Ammon's horn (tissue), 1 donor: ENCODE measurements at regions not wholly inside any gene's neighbourhood (a gene's known extent, or its start where the extent isn't known, plus 50 kb on each side); places are given as distances from the start of the nearest gene placed in this dataset.
"Not testable (repeated sequence)": the region's sequence is repeated elsewhere in the genome, so short reads cannot be mapped to it uniquely, and the experiment has no call there.

Experiments used
- DNase-seq: peaks from one replicate; pipeline ENCODE4 v3.0.0-alpha.2; 2016; ENCODE audit warnings: low spot score

DNA sequence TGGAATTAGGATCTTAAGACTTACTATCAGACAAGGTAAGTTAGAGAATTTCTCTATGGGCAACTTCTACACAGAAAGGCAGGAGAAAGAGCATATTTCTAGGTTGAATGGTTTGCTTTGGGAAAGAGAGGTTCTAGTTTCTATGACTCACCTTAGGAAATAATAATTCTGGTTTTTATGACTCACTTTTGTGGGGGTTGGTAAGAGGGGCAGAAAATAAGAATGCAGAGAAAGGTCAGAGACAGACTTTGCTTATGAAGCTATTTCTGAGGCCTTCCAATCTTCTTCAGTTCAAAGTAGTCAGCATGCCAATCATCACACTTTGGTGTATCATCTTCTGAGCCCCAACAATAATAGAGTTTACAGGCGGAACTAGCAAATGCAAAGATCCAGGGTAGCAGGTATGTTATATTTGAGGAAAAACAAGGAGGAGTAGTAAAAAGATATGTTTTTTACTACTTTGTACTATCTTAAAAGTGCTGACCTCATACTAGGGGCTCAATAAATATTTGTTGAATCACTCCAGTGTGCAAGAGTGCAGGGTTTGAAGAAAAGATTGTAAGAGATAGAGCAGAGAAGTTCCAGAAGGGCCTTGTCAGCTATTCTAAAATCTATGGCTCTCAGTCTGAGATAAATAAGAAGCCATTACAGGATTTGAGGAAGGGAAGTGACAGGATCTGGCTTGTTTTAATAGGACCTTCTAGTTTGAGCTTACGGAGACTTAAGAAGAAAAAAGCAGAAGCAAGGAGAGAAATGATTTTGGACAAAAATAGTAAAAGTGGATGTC, 56.7 kb upstream of the LRFN5 start:
- DNase-seq = no peak

DNA sequence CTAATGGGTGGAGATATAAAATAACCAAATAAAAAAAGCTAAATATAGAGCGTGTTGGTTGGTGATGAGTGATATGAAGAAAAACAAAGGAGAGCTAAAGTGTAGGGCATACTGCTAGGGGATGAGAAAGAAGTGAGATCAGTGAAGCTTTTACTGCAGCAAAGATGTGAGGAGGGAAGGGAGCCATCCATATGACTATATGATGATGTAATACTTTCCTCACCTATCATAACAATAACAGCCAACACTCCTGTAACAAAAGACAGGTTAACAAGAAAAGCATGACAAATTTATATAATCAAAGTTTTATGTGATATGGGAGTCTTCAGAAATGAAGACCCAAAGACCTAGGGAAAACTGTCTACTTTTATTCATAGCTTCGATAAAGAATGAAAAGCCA, 57.4 kb upstream of the LRFN5 start:
- no peak for DNase-seq

DNA sequence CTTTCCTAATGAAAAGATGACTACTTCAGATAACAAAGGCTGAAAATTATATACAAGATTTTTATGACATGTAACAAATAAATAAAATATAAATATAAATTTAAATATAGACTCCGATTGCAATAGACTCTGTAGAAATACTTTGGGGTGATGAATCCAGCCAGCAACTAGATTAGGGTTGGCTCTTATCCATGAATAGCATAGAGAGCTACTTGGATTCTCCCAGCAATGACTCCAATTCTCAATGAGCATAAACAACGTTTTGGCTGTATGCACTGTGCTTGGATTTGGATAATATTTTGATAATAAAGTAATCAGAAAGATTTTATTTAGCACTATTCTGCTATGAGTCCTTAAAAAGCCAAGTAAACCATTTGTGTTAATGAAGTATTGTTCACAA, 58.0 kb upstream of the LRFN5 start:
- DNase-seq = no peak

GRCh38 chr14:41541333-41541732, 65.3 kb upstream of the LRFN5 start:
- DNase-seq = no peak

DNA sequence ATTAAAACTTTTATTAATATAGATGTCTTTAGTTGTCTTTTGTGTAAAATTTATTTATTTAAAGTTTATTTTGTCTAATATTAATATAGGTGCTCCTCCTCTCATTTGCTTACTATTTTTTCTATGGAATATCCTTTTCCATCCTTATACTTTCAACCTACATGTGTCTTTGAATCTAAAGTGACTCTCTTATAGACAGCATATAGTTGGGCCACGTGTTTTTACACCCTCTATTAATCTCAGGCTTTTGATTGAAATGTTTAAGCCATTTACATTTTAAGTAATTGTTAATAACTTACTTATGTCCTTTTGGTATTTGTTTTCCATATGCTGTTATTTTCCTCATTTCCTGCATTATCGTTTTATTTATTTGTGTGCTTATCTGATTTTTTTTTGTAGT, 74.4 kb upstream of the LRFN5 start:
- no peak for DNase-seq

- DNase-seq = no peak
These were observed 84.8 kb upstream of the LRFN5 start for GRCh38 chr14:41521891-41522290.

DNA sequence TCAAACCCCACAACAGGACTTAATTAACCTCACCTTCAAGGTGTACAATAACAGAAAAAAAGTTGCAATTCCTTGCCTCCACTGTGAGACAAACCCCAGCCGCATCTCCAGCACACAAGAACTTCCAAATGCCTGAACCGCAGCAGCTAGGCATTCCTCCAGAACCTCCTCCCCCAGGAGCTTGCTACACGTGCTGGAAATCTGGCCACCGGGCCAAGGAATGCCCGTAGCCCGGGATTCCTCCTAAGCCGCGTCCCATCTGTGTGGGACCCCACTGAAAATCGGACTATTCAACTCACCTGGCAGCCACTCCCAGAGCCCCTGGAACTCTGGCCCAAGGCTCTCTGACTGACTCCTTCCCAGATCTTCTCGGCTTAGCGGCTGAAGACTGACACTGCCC, 88.6 kb upstream of the LRFN5 start:
- DNase-seq = not testable (repeated sequence)

- DNase-seq = no peak
These were observed 100.1 kb upstream of the LRFN5 start for GRCh38 chr14:41506552-41506951.

GRCh38 chr14:41505491-41505890, 101.2 kb upstream of the LRFN5 start:
- DNase-seq = no peak

- no peak for DNase-seq
These were observed 107.7 kb upstream of the LRFN5 start for GRCh38 chr14:41498959-41499358.

GRCh38 chr14:41490323-41490722, 116.4 kb upstream of the LRFN5 start:
- no peak for DNase-seq

GRCh38 chr14:41489315-41489972, 117.2 kb upstream of the LRFN5 start:
- no peak for DNase-seq

DNA sequence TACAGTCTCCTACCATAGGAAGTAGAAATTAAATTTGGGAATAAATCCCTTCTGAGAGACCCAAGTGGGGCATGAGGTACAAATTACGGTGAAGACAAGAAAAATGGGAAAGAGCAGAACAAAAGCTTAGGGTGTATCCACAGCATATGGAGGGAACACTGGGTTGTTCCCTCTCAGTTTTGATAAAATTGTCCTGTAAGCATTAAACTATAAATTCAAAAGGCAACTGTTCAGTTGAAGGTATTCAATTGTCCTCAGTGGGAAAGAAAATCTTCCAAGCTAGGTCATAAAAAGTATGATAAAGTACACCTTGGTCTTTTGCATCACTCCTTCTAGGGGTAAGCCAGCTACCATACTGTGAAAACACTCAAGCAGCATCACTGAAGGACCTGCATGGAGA, 118.3 kb upstream of the LRFN5 start:
- no peak for DNase-seq

DNA sequence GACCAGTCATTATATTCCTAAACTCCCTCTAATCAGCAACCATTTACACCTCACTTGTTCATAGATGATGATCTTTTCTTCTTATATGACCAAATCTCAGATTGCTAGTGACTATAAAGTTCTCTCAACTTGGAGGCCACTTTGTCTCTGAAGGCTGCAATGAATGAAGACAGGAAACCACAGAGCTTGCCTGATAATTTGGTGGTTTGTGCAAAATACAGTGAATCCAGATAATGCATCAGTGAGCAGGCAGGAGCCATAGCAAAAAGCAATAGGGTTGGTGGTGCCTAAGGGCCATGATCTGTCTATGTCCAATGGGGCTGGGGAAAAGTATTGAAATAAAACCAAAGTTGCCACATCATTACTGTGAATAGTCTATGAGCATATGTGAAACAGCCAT, 123.8 kb upstream of the LRFN5 start:
- no peak for DNase-seq

GRCh38 chr14:41476526-41476925, 130.2 kb upstream of the LRFN5 start:
- DNase-seq = no peak

GRCh38 chr14:41461380-41461779, 145.3 kb upstream of the LRFN5 start:
- no peak for DNase-seq

DNA sequence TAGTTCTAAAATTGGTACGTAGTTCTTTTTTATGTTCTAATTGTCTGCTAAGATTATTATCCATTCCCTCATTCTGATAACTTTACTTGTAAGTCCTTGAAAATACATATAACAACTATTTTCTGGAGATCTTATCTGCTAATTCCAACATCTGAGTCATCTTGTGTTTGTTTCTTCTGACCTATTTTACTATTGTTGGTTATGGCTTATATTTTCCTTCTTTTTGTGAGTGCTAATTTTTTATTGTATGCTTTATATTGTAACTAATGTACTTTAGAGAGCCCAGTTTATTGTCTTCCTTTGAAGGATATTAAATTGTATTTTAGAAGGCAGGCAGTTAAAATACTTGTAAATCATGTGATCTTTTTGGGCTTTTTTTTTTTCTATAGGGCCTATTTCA, 149.3 kb upstream of the LRFN5 start:
- DNase-seq = no peak

GRCh38 chr14:41449066-41449465, 157.6 kb upstream of the LRFN5 start:
- DNase-seq = no peak

DNA sequence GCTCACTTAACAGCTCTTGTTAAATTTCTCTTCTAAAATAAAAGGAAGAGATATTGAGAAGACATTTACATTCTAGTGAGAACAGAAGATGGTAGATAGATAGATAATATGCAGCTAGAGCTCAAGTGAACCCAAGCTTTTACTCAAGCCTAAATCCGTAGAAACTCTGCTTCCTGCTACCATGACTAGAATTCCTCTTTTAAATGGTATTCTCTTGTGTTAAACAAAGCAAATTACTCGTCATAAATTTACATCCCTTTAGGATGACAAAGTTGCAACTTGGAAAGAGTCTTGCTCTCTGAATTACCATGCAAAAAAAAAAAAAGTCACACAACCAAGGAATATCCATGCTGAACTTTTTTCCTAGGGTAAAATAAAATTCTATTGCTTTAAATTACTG, 160.7 kb upstream of the LRFN5 start:
- no peak for DNase-seq

GRCh38 chr14:41423503-41423902, 183.2 kb upstream of the LRFN5 start:
- DNase-seq = no peak

- DNase-seq = not testable (repeated sequence)
These were observed 185.4 kb upstream of the LRFN5 start for GRCh38 chr14:41421308-41421707.

GRCh38 chr14:41419709-41420108, 187.0 kb upstream of the LRFN5 start:
- DNase-seq = no peak

DNA sequence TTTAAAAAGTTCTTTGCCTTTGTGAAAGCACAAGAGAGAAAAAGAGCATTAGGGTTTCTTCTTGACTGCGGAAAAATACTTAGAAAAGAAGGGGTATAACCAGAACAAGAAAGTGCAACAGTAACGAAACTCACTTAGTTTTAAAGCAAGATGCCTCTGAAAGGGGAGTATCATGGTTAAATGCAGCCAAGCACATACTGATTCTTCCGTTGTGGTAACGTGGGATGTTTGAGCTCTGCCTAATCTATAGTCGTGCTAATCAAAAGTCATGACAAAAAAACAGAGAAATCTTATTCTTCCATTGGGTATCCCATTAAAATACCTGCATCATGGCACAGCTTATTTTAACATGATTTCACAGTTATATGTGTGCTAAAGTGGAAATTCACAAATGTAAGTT, 187.8 kb upstream of the LRFN5 start:
- no peak for DNase-seq

DNA sequence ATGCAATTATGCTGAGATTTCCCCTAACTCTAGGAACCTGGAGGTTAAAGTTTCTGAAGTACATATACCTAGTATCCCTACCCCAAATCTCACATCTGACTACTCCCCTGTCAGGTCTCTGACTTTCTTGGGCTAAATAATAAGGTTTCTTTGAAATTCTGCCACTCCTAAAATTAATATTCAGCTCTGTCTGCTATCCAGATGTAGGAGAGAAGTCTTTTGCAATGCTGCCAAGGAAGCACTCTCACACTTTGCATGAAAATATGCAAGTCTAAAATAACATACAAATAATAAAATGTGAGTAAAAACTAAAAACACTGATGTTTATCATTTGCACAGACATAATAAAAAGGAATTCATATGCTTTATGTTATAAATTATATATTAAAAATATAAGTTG, 196.9 kb upstream of the LRFN5 start:
- no peak for DNase-seq
